Liver (tissue), 3 donors: ENCODE measurements at regions not wholly inside any gene's neighbourhood (a gene's known extent, or its start where the extent isn't known, plus 50 kb on each side); places are given as distances from the start of the nearest gene placed in this dataset.

Source experiments
- GABPA ChIP-seq, 2 donors: IDR thresholded peaks in 1 of 2; conservative IDR thresholded peaks in 1 of 2; 2 replicates each; pipeline ENCODE4 v1.6.1; 2016; ENCODE audit warnings: antibody characterized with exemption in 2 of 2, mild to moderate bottlenecking in 1 of 2, moderate library complexity in 1 of 2
- NR2F2 ChIP-seq: IDR thresholded peaks from 2 replicates; pipeline ENCODE4 v1.6.1; 2016; ENCODE audit warnings: antibody characterized with exemption
- RAD21 ChIP-seq, 2 donors: IDR thresholded peaks; 2 replicates each; pipeline ENCODE4 v1.6.1; 2016; ENCODE audit warnings: antibody characterized with exemption in 2 of 2, mild to moderate bottlenecking in 2 of 2
- REST ChIP-seq: IDR thresholded peaks from 2 replicates; pipeline ENCODE4 v1.6.1; 2016; ENCODE audit warnings: antibody characterized with exemption, mild to moderate bottlenecking
- RXRA ChIP-seq, 2 donors: IDR thresholded peaks; 2 replicates each; pipeline ENCODE4 v1.6.1; 2017 to 2018; ENCODE audit warnings: antibody characterized with exemption in 2 of 2, mild to moderate bottlenecking in 1 of 2
- TAF1 ChIP-seq: conservative IDR thresholded peaks from 2 replicates; pipeline ENCODE4 v1.6.1; 2016; ENCODE audit warnings: antibody characterized with exemption, mild to moderate bottlenecking
- YY1 ChIP-seq: IDR thresholded peaks from 2 replicates; pipeline ENCODE4 v1.6.1; 2016; ENCODE audit warnings: antibody characterized with exemption, mild to moderate bottlenecking
- ZBTB33 ChIP-seq: IDR thresholded peaks from 2 replicates; pipeline ENCODE4 v1.6.1; 2016; ENCODE audit warnings: antibody characterized with exemption
- TF ChIP-seq, protein P1 (sequence below): fragments of 150-350 bp; IDR thresholded peaks from 2 replicates; pipeline ENCODE4 v1.5.1; 2017; ENCODE audit warnings: improper control_type of control experiment, low read depth, low read length; ENCODE audit not compliant: missing input control
- TF ChIP-seq, protein P2 (sequence below): IDR thresholded peaks from 2 replicates; pipeline ENCODE4 v1.6.1; 2016; ENCODE audit warnings: antibody characterized with exemption
- donor health status: healthy.
- donor health status: healthy.

DNA sequence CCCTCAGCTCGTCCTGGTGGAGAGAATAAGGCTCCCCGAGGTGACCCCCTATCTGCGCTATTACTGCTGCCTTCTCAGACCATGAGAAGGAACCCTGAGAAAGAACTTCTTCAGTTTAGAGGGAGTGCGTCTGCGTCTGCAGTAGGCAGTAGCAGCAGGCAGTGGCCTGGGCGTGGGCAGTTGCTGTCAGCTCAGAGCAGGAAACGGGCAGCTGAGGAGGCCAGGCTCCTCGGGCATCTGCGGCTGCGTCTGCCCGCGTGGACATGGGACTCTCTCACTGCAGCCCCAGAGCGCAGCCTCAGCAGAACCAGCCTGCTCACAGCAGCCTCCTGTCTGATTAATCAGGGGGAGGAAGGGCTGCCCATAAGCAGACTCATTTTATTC is 49.8 kb upstream of the FCN1 start:
- TF ChIP-seq, protein P1, sequence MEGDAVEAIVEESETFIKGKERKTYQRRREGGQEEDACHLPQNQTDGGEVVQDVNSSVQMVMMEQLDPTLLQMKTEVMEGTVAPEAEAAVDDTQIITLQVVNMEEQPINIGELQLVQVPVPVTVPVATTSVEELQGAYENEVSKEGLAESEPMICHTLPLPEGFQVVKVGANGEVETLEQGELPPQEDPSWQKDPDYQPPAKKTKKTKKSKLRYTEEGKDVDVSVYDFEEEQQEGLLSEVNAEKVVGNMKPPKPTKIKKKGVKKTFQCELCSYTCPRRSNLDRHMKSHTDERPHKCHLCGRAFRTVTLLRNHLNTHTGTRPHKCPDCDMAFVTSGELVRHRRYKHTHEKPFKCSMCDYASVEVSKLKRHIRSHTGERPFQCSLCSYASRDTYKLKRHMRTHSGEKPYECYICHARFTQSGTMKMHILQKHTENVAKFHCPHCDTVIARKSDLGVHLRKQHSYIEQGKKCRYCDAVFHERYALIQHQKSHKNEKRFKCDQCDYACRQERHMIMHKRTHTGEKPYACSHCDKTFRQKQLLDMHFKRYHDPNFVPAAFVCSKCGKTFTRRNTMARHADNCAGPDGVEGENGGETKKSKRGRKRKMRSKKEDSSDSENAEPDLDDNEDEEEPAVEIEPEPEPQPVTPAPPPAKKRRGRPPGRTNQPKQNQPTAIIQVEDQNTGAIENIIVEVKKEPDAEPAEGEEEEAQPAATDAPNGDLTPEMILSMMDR, result no peak
- TF ChIP-seq TAF1, result no peak
- TF ChIP-seq RAD21 (IDR thresholded peaks at IDR 0.05), result no peak
- TF ChIP-seq, protein P2, sequence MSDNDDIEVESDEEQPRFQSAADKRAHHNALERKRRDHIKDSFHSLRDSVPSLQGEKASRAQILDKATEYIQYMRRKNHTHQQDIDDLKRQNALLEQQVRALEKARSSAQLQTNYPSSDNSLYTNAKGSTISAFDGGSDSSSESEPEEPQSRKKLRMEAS, result no peak
- no peak for TF ChIP-seq YY1
- TF ChIP-seq REST, result no peak
- TF ChIP-seq NR2F2, result no peak
- no peak for TF ChIP-seq ZBTB33
- no peak for TF ChIP-seq RXRA (IDR thresholded peaks at IDR 0.05)
- no peak for TF ChIP-seq GABPA (IDR thresholded peaks at IDR 0.05 in 1 of 2, conservative IDR thresholded peaks at IDR 0.05 in 1 of 2)
